ENCODE measurements at regions not wholly inside any gene's neighbourhood (a gene's known extent, or its start where the extent isn't known, plus 50 kb on each side); places are given as distances from the start of the nearest gene placed in this dataset.

GRCh38 chr3:72559385-72559784, 288.9 kb downstream of the SHQ1 start:
- WGBS, 2 donors = 74 to 81% methylated on average over 3 of the region's 3 CpGs
- ATAC-seq (peak in 1 of 4 donors; percentile 23), DNase-seq (no peak), FAIRE-seq (no peak)
- Histone ChIP-seq H3K36me3 (no peaks in the 10 kb centered on the region), H3K9me3 (no peaks in the 10 kb centered on the region), H3K4me1 (no peaks in the 10 kb centered on the region), H3K4me3 (no peak overlapping the region), H3K27ac (no peak overlapping the region), H3K27me3 (no peaks in the 10 kb centered on the region)
- no peak for TF ChIP-seq CTCF (IDR thresholded peaks at IDR 0.05)
- intact Hi-C loops (cut with DNase I) = no loop called here

- H3K4me3 ChIP-seq = no peak overlapping the region
- WGBS, 2 donors = 85 to 91% methylated on average over 3 of the region's 3 CpGs
- H3K27ac ChIP-seq = no peak overlapping the region
- TF ChIP-seq CTCF (IDR thresholded peaks at IDR 0.05) = no peak
- no peaks in the 10 kb centered on the region for H3K4me1 ChIP-seq
- intact Hi-C loops (cut with DNase I) = no loop called here
- H3K27me3 ChIP-seq = no peaks in the 10 kb centered on the region
- DNase-seq (no peak), FAIRE-seq (no peak), ATAC-seq (no peak)
- H3K36me3 ChIP-seq = no peaks in the 10 kb centered on the region
- H3K9me3 ChIP-seq = no peaks in the 10 kb centered on the region
Observed at GRCh38 chr3:72558001-72558400, 290.2 kb downstream of the SHQ1 start.

GRCh38 chr3:72555714-72556113, 292.5 kb downstream of the SHQ1 start:
- no peaks in the 10 kb centered on the region for H3K36me3 ChIP-seq
- 87 to 89% methylated on average over 4 of the region's 4 CpGs for WGBS, 2 donors
- DNase-seq = no peak
- intact Hi-C loops (cut with DNase I) = no loop called here
- no peak overlapping the region for H3K27ac ChIP-seq
- no peak for TF ChIP-seq CTCF (IDR thresholded peaks at IDR 0.05)
- no peaks in the 10 kb centered on the region for H3K27me3 ChIP-seq
- FAIRE-seq = no peak
- no peak for ATAC-seq
- no peak overlapping the region for H3K4me3 ChIP-seq
- H3K9me3 ChIP-seq = no peaks in the 10 kb centered on the region
- no peaks in the 10 kb centered on the region for H3K4me1 ChIP-seq

- 84 to 85% methylated on average over 4 of the region's 4 CpGs for WGBS, 2 donors
Observed at GRCh38 chr3:72554689-72555088, 293.6 kb downstream of the SHQ1 start.

GRCh38 chr3:72553298-72553697, 294.9 kb downstream of the SHQ1 start:
- no peak overlapping the region for H3K27ac ChIP-seq
- H3K4me1 ChIP-seq = no peaks in the 10 kb centered on the region
- intact Hi-C loops (cut with DNase I) = no loop called here
- H3K36me3 ChIP-seq = no peaks in the 10 kb centered on the region
- H3K27me3 ChIP-seq = no peaks in the 10 kb centered on the region
- no peaks in the 10 kb centered on the region for H3K9me3 ChIP-seq
- TF ChIP-seq CTCF (IDR thresholded peaks at IDR 0.05) = no peak
- H3K4me3 ChIP-seq = no peak overlapping the region
- ATAC-seq = no peak
- DNase-seq = no peak
- FAIRE-seq = no peak
- WGBS, 2 donors = 64 to 77% methylated on average over 4 of the region's 4 CpGs

More at GRCh38 chr3:72554689-72555088, 293.6 kb downstream of the SHQ1 start:
- no peaks in the 10 kb centered on the region for H3K4me1 ChIP-seq
- DNase-seq (no peak), ATAC-seq (no peak), FAIRE-seq (no peak)
- H3K27ac ChIP-seq = no peak overlapping the region
- no peaks in the 10 kb centered on the region for H3K27me3 ChIP-seq
- H3K4me3 ChIP-seq = no peak overlapping the region
- no peaks in the 10 kb centered on the region for H3K9me3 ChIP-seq
- H3K36me3 ChIP-seq = no peaks in the 10 kb centered on the region
- no peak for TF ChIP-seq CTCF (IDR thresholded peaks at IDR 0.05)
- intact Hi-C loops (cut with DNase I) = no loop called here
